HG03196 (cell line): ENCODE measurements at regions not wholly inside any gene's neighbourhood (a gene's known extent, or its start where the extent isn't known, plus 50 kb on each side); places are given as distances from the start of the nearest gene placed in this dataset.

ENCODE experiments used
- ATAC-seq: cut with Tn5 transposase; IDR thresholded peaks from one replicate; pipeline ENCODE4 v1.9.1; 2021; ENCODE audit not compliant: unreplicated experiment

- no peak for ATAC-seq
Measured at GRCh38 chr12:72082986-72083820, 144.6 kb downstream of the TPH2 start.

- ATAC-seq = no peak
Measured at GRCh38 chr12:72084061-72084460, 145.4 kb downstream of the TPH2 start.

- ATAC-seq = no peak
Measured at GRCh38 chr12:72084880-72085279, 146.2 kb downstream of the TPH2 start.

GRCh38 chr12:72089678-72090077 is 151.0 kb downstream of the TPH2 start:
- ATAC-seq = no peak

- no peak for ATAC-seq
Measured at GRCh38 chr12:72093424-72093823, 154.8 kb downstream of the TPH2 start.

- no peak for ATAC-seq
Measured at GRCh38 chr12:72093930-72094329, 155.3 kb downstream of the TPH2 start.

GRCh38 chr12:72094490-72094889 is 155.8 kb downstream of the TPH2 start:
- ATAC-seq = no peak

- no peak for ATAC-seq
Measured at GRCh38 chr12:72095025-72095424, 156.4 kb downstream of the TPH2 start.

- ATAC-seq = no peak
Measured at GRCh38 chr12:72098622-72099021, 160.0 kb downstream of the TPH2 start.

GRCh38 chr12:72100854-72101253 is 162.2 kb downstream of the TPH2 start:
- no peak for ATAC-seq

- no peak for ATAC-seq
Measured at GRCh38 chr12:72102150-72102549, 163.5 kb downstream of the TPH2 start.

GRCh38 chr12:72105849-72106248 is 166.3 kb upstream of the TRHDE start:
- no peak for ATAC-seq

- no peak for ATAC-seq
Measured at GRCh38 chr12:72110937-72111650, 161.1 kb upstream of the TRHDE start.

GRCh38 chr12:72111706-72112105 is 160.5 kb upstream of the TRHDE start:
- no peak for ATAC-seq

- ATAC-seq = no peak
Measured at GRCh38 chr12:72133497-72134055, 138.6 kb upstream of the TRHDE start.

- no peak for ATAC-seq
Measured at GRCh38 chr12:72134246-72135020, 137.7 kb upstream of the TRHDE start.

- no peak for ATAC-seq
Measured at GRCh38 chr12:72135021-72135301, 137.2 kb upstream of the TRHDE start.

- no peak for ATAC-seq
Measured at GRCh38 chr12:72136792-72137191, 135.4 kb upstream of the TRHDE start.

GRCh38 chr12:72139411-72139810 is 132.8 kb upstream of the TRHDE start:
- ATAC-seq = no peak

- peak; percentile 98 for ATAC-seq
Measured at GRCh38 chr12:72141381-72141780, 130.8 kb upstream of the TRHDE start.

GRCh38 chr12:72144553-72144952 is 127.6 kb upstream of the TRHDE start:
- ATAC-seq = no peak

GRCh38 chr12:72146495-72146894 is 125.7 kb upstream of the TRHDE start:
- no peak for ATAC-seq
